ENCODE measurements at regions not wholly inside any gene's neighbourhood (a gene's known extent, or its start where the extent isn't known, plus 50 kb on each side); places are given as distances from the start of the nearest gene placed in this dataset.

GRCh38 chr4:62960415-62960814 is 1448.8 kb downstream of the TECRL start:
- no peak overlapping the region for H2AFZ ChIP-seq
- H3K9me3 ChIP-seq (ENCODE audit: low read depth): no peaks in the 10 kb centered on the region
- no peaks in the 10 kb centered on the region for H3K27me3 ChIP-seq
- no peak overlapping the region for H3K4me2 ChIP-seq
- H3K4me1 ChIP-seq (ENCODE audit: insufficient read depth): no peaks in the 10 kb centered on the region
- H3K9me2 ChIP-seq (replicated peaks; ENCODE audit: insufficient read depth): no peaks in the 10 kb centered on the region
- no peak for TF ChIP-seq CTCF (IDR thresholded peaks at IDR 0.05; ENCODE audit: poor library complexity)
- TF ChIP-seq EZH2 (IDR thresholded peaks at IDR 0.05; ENCODE audit: borderline replicate concordance): no peak
- TF ChIP-seq EZH2phosphoT487 (IDR thresholded peaks at IDR 0.05; ENCODE audit: low read depth, severe bottlenecking, unreplicated experiment): no peak
- no peaks in the 10 kb centered on the region for H3K79me2 ChIP-seq
- no peaks in the 10 kb centered on the region for H3K36me3 ChIP-seq (replicated peaks; ENCODE audit: insufficient read depth, low read depth)
- DNase-seq (ENCODE audit: low spot score): no peak
- no peaks in the 10 kb centered on the region for H4K20me1 ChIP-seq (ENCODE audit: insufficient read depth, poor library complexity, severe bottlenecking)
- H3K27ac ChIP-seq: no peak overlapping the region
- H3K4me3 ChIP-seq: no peak overlapping the region
- WGBS (ENCODE audit: low lambda C conversion rate, missing lambda C conversion rate): 85% methylated on average over 2 of the region's 2 CpGs

GRCh38 chr4:62953752-62954151 is 1455.5 kb downstream of the TECRL start:
- H2AFZ ChIP-seq: no peak overlapping the region
- no peaks in the 10 kb centered on the region for H3K9me2 ChIP-seq (replicated peaks; ENCODE audit: insufficient read depth)
- no peaks in the 10 kb centered on the region for H3K36me3 ChIP-seq (replicated peaks; ENCODE audit: insufficient read depth, low read depth)
- no peak for TF ChIP-seq EZH2phosphoT487 (IDR thresholded peaks at IDR 0.05; ENCODE audit: low read depth, severe bottlenecking, unreplicated experiment)
- no peak for TF ChIP-seq CTCF (IDR thresholded peaks at IDR 0.05; ENCODE audit: poor library complexity)
- no peak for TF ChIP-seq EZH2 (IDR thresholded peaks at IDR 0.05; ENCODE audit: borderline replicate concordance)
- H3K27me3 ChIP-seq: no peaks in the 10 kb centered on the region
- no peak overlapping the region for H3K27ac ChIP-seq
- H3K79me2 ChIP-seq: no peaks in the 10 kb centered on the region
- H3K4me3 ChIP-seq: no peak overlapping the region
- H3K9me3 ChIP-seq (ENCODE audit: low read depth): no peaks in the 10 kb centered on the region
- no peaks in the 10 kb centered on the region for H4K20me1 ChIP-seq (ENCODE audit: insufficient read depth, poor library complexity, severe bottlenecking)
- whole genome bisulfite sequencing (ENCODE audit: low lambda C conversion rate, missing lambda C conversion rate): 71% methylated on average over 3 of the region's 3 CpGs
- DNase-seq (ENCODE audit: low spot score): no peak
- no peaks in the 10 kb centered on the region for H3K4me1 ChIP-seq (ENCODE audit: insufficient read depth)
- H3K4me2 ChIP-seq: no peak overlapping the region

- no peak overlapping the region for H3K4me2 ChIP-seq
- no peaks in the 10 kb centered on the region for H3K27me3 ChIP-seq
- H3K36me3 ChIP-seq (replicated peaks; ENCODE audit: insufficient read depth, low read depth): no peaks in the 10 kb centered on the region
- no peak for DNase-seq (ENCODE audit: low spot score)
- H3K79me2 ChIP-seq: no peaks in the 10 kb centered on the region
- no peak overlapping the region for H3K4me3 ChIP-seq
- TF ChIP-seq EZH2 (IDR thresholded peaks at IDR 0.05; ENCODE audit: borderline replicate concordance) (no peak), CTCF (IDR thresholded peaks at IDR 0.05; ENCODE audit: poor library complexity) (no peak), EZH2phosphoT487 (IDR thresholded peaks at IDR 0.05; ENCODE audit: low read depth, severe bottlenecking, unreplicated experiment) (no peak)
- H3K9me3 ChIP-seq (ENCODE audit: low read depth): no peaks in the 10 kb centered on the region
- no peak overlapping the region for H2AFZ ChIP-seq
- no peaks in the 10 kb centered on the region for H3K9me2 ChIP-seq (replicated peaks; ENCODE audit: insufficient read depth)
- no peaks in the 10 kb centered on the region for H3K4me1 ChIP-seq (ENCODE audit: insufficient read depth)
- WGBS (ENCODE audit: low lambda C conversion rate, missing lambda C conversion rate): 72% methylated on average over 3 of the region's 3 CpGs
- H4K20me1 ChIP-seq (ENCODE audit: insufficient read depth, poor library complexity, severe bottlenecking): no peaks in the 10 kb centered on the region
- H3K27ac ChIP-seq: no peak overlapping the region
These were observed 1456.9 kb downstream of the TECRL start for GRCh38 chr4:62952366-62952765.

- Histone ChIP-seq H2AFZ (no peak overlapping the region), H3K36me3 (replicated peaks; ENCODE audit: insufficient read depth, low read depth) (no peaks in the 10 kb centered on the region), H3K4me2 (no peak overlapping the region), H3K9me2 (replicated peaks; ENCODE audit: insufficient read depth) (no peaks in the 10 kb centered on the region), H4K20me1 (ENCODE audit: insufficient read depth, poor library complexity, severe bottlenecking) (no peaks in the 10 kb centered on the region), H3K27me3 (no peaks in the 10 kb centered on the region), H3K4me1 (ENCODE audit: insufficient read depth) (no peaks in the 10 kb centered on the region), H3K79me2 (no peaks in the 10 kb centered on the region), H3K9me3 (ENCODE audit: low read depth) (no peaks in the 10 kb centered on the region), H3K27ac (no peak overlapping the region), H3K4me3 (no peak overlapping the region)
- DNase-seq (ENCODE audit: low spot score): no peak
- TF ChIP-seq EZH2phosphoT487 (IDR thresholded peaks at IDR 0.05; ENCODE audit: low read depth, severe bottlenecking, unreplicated experiment): no peak
- TF ChIP-seq CTCF (IDR thresholded peaks at IDR 0.05; ENCODE audit: poor library complexity): no peak
- TF ChIP-seq EZH2 (IDR thresholded peaks at IDR 0.05; ENCODE audit: borderline replicate concordance): no peak
These were observed 1461.1 kb downstream of the TECRL start for GRCh38 chr4:62948108-62948507.
